ENCODE measurements at regions not wholly inside any gene's neighbourhood (a gene's known extent, or its start where the extent isn't known, plus 50 kb on each side); places are given as distances from the start of the nearest gene placed in this dataset.

DNA sequence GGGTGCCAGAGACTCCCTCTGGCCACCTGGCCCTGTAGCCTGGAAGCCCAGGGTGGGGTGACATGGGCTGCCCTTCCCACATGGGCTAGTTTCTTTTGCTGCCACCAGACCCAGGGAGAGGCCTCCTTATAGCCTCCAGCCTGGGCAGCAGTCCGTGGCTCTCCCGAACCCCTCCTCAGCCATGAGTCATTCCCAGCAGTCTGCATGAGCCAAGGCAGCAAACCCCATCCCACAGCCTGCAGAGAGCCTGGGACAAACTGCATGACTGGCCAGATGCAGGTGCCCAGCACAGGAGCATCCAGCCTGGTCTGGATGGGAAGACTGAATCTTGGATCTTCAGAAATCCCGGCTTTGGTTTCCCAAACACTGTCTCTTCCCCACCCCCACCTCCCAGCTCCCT, 75.7 kb downstream of the MRPL14 start:
- no peaks in the 10 kb centered on the region for H3K9me2 ChIP-seq (ENCODE audit: insufficient read depth)
- H3K9ac ChIP-seq (ENCODE audit: low read length): no peak overlapping the region
- BruUV-seq (replicated peaks): no TSS peak
- no peak overlapping the region for H2AFZ ChIP-seq (ENCODE audit: low read depth, low read length, poor library complexity, severe bottlenecking)
- H3K79me2 ChIP-seq (ENCODE audit: insufficient read depth, low read length): no peaks in the 10 kb centered on the region
- no peak overlapping the region for H3K4me3 ChIP-seq (replicated peaks in 1 of 2; ENCODE audit: low read depth in 1 of 2, low read length in 2 of 2)
- ChIA-PET RAD21 (ENCODE audit: low non-redundant PET in 1 of 2, low total read pairs in 2 of 2, uncharacterized antibody in 2 of 2, unreplicated experiment in 2 of 2) (no interaction called here), POLR2A (no interaction called here), CTCF (interaction anchor here (2.0 kb wide), 1 partner anchor 11 kb away, joined by 11 read pairs; no protein-coding TSS in a partner anchor)
- H3K27me3 ChIP-seq (ENCODE audit: insufficient read depth, low read length): no peaks in the 10 kb centered on the region
- no peak for TF ChIP-seq SIN3A (IDR thresholded peaks at IDR 0.05; ENCODE audit: low read depth)
- TF ChIP-seq TCF7L2 (IDR thresholded peaks at IDR 0.05; ENCODE audit: borderline replicate concordance, extremely low read depth, insufficient read depth, insufficient read length): no peak
- no peak for TF ChIP-seq SP1 (IDR thresholded peaks at IDR 0.05; ENCODE audit: low read depth)
- TF ChIP-seq CTCF (IDR thresholded peaks at IDR 0.05 in 2 of 3, conservative IDR thresholded peaks at IDR 0.05 in 1 of 3; ENCODE audit: borderline replicate concordance in 1 of 3, insufficient read depth in 1 of 3, low read depth in 2 of 3, low read length in 2 of 3): no peak
- no peak for TF ChIP-seq CBX3 (IDR thresholded peaks at IDR 0.05; ENCODE audit: low read depth)
- TF ChIP-seq EZH2 (IDR thresholded peaks at IDR 0.05): no peak
- no peak for DNase-seq (ENCODE audit: low read depth, low spot score)
- H3K27ac ChIP-seq (ENCODE audit: low read depth, low read length): no peak overlapping the region
- H3K9me3 ChIP-seq (ENCODE audit: control insufficient read depth in 1 of 2, insufficient read depth in 1 of 2, low read depth in 1 of 2, low read length in 2 of 2): no peaks in the 10 kb centered on the region
- H3K36me3 ChIP-seq (ENCODE audit: control insufficient read depth in 1 of 2, insufficient read depth in 2 of 2, low read length in 2 of 2): no peaks in the 10 kb centered on the region
- intact Hi-C loops (cut with micrococcal nuclease): no loop called here
- no peaks in the 10 kb centered on the region for H4K20me1 ChIP-seq (ENCODE audit: insufficient read depth)
- H3K4me2 ChIP-seq (ENCODE audit: low read length): peak overlapping the region; percentile 42
- ATAC-seq: peak; percentile 26; the same call in 1 of the 2 replicates
- peaks cover 25 to 68% of the 10 kb centered on the region in 2 experiments for H3K4me1 ChIP-seq (ENCODE audit: control insufficient read depth in 1 of 2, insufficient read depth in 2 of 2, low read length in 2 of 2)

- Histone ChIP-seq H3K27me3 (ENCODE audit: insufficient read depth, low read length) (no peaks in the 10 kb centered on the region), H2AFZ (ENCODE audit: low read depth, low read length, poor library complexity, severe bottlenecking) (no peak overlapping the region), H3K4me3 (replicated peaks in 1 of 2; ENCODE audit: low read depth in 1 of 2, low read length in 2 of 2) (no peak overlapping the region), H3K9ac (ENCODE audit: low read length) (no peak overlapping the region; the same call in 1 of the 2 replicates), H3K9me3 (ENCODE audit: control insufficient read depth in 1 of 2, insufficient read depth in 1 of 2, low read depth in 1 of 2, low read length in 2 of 2) (no peaks in the 10 kb centered on the region), H3K79me2 (ENCODE audit: insufficient read depth, low read length) (no peaks in the 10 kb centered on the region), H3K9me2 (ENCODE audit: insufficient read depth) (no peaks in the 10 kb centered on the region), H3K27ac (ENCODE audit: low read depth, low read length) (no peak overlapping the region; the same call in 1 of the 2 replicates), H3K4me1 (ENCODE audit: control insufficient read depth in 1 of 2, insufficient read depth in 2 of 2, low read length in 2 of 2) (peaks cover 25 to 71% of the 10 kb centered on the region in 2 experiments), H3K4me2 (ENCODE audit: low read length) (peak overlapping the region; percentile 54), H3K36me3 (ENCODE audit: control insufficient read depth in 1 of 2, insufficient read depth in 2 of 2, low read length in 2 of 2) (no peaks in the 10 kb centered on the region), H4K20me1 (ENCODE audit: insufficient read depth) (no peaks in the 10 kb centered on the region)
- CTCF ChIA-PET: interaction anchor here (1.0 to 2.0 kb wide), 2 partner anchors 11 to 12 kb away, joined by 3 to 11 read pairs; no protein-coding TSS in a partner anchor
- ATAC-seq (peak; percentile 35), DNase-seq (ENCODE audit: low read depth, low spot score) (no peak)
- no TSS peak for BruUV-seq (replicated peaks)
- intact Hi-C loops (cut with micrococcal nuclease): no loop called here
- RAD21 ChIA-PET (ENCODE audit: low non-redundant PET in 1 of 2, low total read pairs in 2 of 2, uncharacterized antibody in 2 of 2, unreplicated experiment in 2 of 2): no interaction called here
- POLR2A ChIA-PET: no interaction called here
- TF ChIP-seq POLR2AphosphoS5 (IDR thresholded peaks at IDR 0.05; ENCODE audit: low read depth, low read length) (no peak), SIN3A (IDR thresholded peaks at IDR 0.05; ENCODE audit: low read depth) (no peak), CBX3 (IDR thresholded peaks at IDR 0.05; ENCODE audit: low read depth) (no peak), JUND (IDR thresholded peaks at IDR 0.05) (no peak), SP1 (IDR thresholded peaks at IDR 0.05; ENCODE audit: low read depth) (no peak), POLR2A (IDR thresholded peaks at IDR 0.05; ENCODE audit: borderline replicate concordance, extremely low read depth, insufficient read depth, insufficient read length) (no peak), ZNF274 (IDR thresholded peaks at IDR 0.05; ENCODE audit: low read depth, low read length) (no peak), YY1 (IDR thresholded peaks at IDR 0.05; ENCODE audit: extremely low read depth, insufficient replicate concordance, low read depth, low read length) (no peak), TCF7L2 (IDR thresholded peaks at IDR 0.05; ENCODE audit: borderline replicate concordance, extremely low read depth, insufficient read depth, insufficient read length) (no peak), FOSL1 (IDR thresholded peaks at IDR 0.05; ENCODE audit: low read depth) (no peak), CTCF (IDR thresholded peaks at IDR 0.05 in 2 of 3, conservative IDR thresholded peaks at IDR 0.05 in 1 of 3; ENCODE audit: borderline replicate concordance in 1 of 3, insufficient read depth in 1 of 3, low read depth in 2 of 3, low read length in 2 of 3) (no peak), EZH2 (IDR thresholded peaks at IDR 0.05) (no peak)
Observed at GRCh38 chr6:44050872-44051505, 76.3 kb downstream of the MRPL14 start.

All from HCT116 (cell line).